ENCODE measurements at regions not wholly inside any gene's neighbourhood (a gene's known extent, or its start where the extent isn't known, plus 50 kb on each side); places are given as distances from the start of the nearest gene placed in this dataset.
"Not testable (repeated sequence)": the region's sequence is repeated elsewhere in the genome, so short reads cannot be mapped to it uniquely, and the experiment has no call there.

DNA sequence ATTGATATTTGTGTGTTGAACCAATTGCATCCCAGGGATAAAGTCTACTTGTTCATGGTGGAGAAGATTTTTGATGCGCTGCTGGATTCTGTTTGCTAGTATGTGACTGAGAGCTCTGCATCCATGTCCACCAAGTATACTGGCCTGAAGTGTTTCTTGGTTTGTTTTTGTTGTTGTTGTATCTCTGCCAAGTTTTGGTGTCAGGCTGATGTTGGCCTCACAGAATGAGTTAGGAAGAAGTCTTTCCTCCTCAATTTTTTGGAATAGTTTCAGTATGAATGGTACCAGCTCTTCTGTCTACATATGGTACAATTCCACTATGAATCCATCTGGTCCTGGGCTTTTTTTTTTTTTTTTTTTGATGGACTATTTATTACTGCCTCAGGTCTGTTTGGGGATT lies 50.9 kb upstream of the OSTN start:
- DNase-seq (ENCODE audit: low read depth) = peak; percentile 42

DNA sequence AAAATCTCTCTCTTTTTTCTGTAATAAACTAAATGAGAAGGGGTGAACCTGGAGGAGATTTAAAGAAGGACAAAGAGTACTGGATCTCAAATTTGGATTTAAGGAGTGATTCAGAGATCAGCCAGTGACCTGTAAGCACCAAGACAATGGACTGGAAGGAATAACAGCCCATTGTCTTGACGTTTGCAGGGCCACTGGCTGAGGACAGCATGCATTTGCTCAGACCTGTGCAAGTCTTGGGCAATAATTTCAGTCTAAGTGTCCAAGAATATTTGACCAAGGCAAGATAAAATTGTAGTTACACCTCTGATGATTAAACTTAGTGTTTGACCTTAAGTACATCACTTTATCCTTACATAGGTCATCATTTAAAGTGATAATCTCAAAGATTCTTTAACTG lies 55.8 kb upstream of the OSTN start:
- DNase-seq (ENCODE audit: low read depth) = peak; percentile 33

DNA sequence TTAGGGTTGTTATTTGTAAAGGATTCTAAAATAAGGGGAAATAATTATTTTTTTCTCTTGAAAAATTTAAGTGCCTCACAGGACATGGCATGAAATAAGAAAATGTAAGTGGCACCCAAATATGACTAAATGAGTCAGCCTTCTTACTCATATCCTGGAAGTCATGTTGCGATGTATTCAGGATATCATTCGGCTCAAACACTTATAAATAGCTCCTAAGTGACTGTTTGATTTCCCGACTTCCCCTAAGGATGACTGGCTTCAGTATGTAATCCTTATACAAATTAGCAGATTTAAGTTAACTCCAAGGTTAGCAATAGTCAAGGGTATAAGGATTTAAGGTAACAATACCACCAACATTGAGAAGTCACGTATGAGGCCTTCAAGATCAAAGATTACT lies 57.3 kb upstream of the OSTN start:
- peak; percentile 92 for DNase-seq (ENCODE audit: low read depth)

DNA sequence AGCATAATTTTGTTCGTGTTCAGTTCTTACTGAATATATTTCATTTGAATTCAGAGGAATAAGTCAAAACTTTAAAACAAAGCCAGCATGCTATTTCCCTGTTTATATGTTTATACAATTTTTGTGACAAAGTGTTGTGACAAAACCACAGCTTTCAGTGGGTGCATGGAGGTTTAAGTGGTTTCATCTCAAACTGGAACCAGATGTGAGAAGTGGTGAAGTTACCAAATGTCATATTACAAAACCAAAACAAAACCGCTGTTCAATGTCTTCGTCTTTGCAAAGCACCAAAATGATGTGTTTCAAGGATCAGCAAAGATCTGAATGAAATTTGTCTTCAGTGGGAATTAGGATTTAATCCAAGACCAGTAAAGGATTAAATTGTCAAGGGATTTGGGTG lies 59.3 kb upstream of the OSTN start:
- DNase-seq (ENCODE audit: low read depth) = peak; percentile 35

DNA sequence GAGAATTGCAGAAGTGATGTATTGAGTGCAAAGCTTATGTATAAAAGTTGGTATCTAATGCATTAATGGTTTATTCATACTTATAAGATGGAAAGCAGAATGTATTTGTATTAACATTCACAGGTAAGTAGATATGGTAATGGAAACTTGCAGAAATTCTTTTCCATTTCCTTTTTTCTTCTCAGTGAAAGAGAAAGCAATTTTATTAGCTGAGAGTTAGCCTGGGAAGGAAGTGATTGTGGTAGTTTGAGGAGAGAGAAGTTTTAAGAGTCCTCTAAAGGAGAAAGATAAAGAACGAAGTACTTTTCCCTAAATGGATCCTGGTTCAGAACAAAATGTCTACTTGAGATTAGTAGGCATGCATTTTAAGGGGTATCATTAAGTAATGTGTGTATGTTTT lies 60.1 kb upstream of the OSTN start:
- DNase-seq (ENCODE audit: low read depth) = no peak

DNA sequence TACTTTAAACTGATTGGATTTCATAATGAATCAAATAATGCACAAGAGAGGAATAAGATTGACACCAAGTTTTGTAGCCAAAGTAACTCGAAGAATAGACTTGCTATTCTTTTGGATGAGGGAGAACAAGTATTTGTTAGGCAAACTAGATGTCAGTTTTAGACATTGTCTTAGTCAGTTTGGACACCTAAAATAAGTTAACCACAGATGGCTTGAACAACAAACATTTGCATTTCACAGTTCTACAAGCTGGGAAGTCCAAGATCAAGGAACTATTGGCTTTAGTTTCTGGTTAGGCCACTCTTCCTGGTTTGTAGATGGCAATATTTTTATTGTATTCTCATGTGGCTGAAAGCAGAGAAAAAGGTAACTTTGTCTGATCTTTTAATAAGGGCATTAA lies 61.3 kb upstream of the OSTN start:
- DNase-seq (ENCODE audit: low read depth) = no peak

DNA sequence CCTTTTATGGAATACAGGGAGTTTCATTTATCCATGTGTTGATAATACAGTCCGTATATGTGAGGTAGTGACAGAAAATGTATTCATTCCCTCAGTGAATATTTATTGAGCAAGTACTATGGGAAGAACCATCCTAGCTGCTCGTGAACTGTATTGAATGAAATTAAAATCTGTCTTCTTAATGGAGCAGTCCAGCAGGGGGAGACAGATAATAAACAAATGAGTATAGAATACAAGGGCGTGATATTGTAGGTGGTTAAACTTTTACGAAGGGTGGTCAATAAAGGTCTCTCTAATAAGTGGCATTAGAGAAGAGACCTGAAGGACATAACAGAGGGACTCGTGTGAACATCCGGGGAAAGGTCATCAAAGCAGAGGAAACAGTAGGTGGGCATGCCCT lies 62.7 kb upstream of the OSTN start:
- peak; percentile 58 for DNase-seq (ENCODE audit: low read depth)

DNA sequence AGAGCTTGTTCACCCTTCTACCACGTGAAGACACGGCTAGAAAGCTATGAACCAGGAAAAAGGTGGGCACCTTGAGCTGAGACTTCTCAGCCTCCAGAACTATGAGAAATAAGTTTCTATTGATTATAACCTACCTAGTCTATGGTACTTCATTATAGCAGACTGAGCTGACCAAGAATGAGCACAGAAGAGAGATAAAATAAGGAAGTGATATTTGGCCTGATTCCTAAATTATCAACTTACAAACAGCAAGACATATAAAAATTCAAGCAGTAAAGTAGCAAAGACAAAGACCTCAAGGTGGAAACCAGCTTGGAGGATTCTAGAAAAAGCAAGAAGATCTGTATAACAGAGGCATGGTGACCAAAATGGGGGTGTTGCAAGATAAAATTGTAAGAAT lies 63.9 kb upstream of the OSTN start:
- no peak for DNase-seq (ENCODE audit: low read depth)

DNA sequence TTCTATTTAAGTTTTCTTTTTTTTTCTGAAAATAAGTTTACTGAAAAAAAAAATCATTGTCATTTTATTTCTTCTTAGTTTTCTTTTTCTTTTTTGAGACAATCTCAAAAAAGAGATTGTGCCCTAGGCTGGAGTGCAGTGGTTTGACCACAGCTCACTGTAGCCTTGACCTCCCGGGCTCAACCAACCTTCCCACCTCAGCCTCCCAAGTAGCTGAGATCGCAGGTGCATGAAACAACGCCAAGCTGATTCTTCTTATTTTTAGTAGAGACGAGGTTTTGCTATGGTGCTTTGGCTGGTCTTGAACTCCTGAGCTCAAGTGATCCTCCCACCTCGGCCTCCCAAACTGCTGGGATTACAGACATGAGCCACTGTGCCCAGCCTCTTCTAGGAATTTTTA lies 65.7 kb upstream of the OSTN start:
- DNase-seq (ENCODE audit: low read depth) = no peak

DNA sequence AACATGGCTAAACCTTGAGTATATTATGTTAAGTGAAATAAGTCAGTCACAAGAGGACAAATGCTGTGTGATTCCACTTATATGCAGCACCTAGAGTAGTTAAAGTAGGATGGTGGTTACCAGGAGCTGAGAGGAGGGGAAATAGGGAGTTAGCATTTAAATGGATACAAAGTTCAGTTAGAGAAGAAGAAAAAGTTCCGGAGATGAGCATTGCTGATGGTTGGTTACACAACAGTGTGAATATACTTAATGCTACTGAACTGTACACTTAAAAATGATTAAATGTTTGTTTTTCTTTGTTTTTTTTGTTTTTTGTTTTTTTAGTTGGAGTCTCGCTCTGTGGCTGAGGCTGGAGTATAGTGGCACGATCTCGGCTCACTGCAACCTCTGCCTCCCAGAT lies 67.7 kb upstream of the OSTN start:
- no peak for DNase-seq (ENCODE audit: low read depth)

DNA sequence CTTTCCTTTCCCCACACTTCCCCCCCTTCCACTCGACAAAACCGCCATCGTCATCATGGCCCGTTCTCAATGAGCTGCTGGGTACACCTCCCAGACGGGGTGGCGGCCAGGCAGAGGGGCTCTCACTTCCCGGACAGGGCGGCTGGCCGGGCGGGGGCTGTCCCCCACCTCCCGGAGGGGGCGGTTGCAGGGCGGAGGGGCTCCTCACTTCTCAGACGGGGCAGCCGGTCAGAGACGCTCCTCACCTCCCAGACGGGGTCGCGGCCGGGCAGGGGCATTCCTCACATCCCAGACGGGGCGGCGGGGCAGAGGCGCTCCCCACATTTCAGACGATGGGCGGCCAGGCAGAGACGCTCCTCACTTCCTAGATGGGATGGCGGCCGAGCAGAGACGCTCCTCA lies 74.2 kb upstream of the OSTN start:
- DNase-seq (ENCODE audit: low read depth) = not testable (repeated sequence)

DNA sequence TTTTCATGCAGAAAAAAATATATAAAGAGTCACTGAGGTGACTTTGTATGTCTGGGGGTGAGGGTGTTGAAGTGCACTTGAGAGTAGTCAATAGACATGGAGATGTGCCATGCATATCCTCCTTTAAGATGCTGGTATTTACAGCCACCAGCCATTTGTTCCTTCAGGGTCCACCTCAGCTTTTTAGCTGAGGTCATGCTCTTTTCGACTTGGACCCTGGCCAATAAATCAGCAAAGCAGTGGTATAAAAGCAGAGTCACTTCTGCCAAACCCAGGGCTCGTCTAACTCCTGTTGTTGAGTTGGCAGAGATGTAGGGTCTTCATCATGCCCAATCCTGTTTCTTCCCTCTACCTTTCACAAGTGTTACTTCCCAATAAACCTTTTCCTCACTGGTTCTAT lies 75.1 kb upstream of the OSTN start:
- no peak for DNase-seq (ENCODE audit: low read depth)

DNA sequence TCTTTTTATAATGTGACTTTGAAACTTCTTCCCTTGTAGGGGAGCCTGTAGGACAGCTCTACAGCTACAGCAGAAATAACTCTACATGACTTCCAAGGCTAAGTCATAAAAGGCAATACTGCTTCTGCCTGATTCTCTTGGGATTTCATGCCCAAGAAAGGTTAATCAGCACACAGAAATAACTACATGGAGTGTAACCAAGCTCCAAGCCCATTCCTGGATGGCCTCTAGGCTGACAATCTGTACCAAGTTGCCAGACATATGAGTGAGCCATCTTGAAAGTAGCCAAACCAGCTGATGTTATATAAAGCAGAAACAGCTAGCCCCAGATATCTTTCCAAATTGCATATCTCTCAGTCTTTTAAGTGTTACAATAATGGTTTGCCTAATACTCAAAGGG lies 75.8 kb upstream of the OSTN start:
- no peak for DNase-seq (ENCODE audit: low read depth)

DNA sequence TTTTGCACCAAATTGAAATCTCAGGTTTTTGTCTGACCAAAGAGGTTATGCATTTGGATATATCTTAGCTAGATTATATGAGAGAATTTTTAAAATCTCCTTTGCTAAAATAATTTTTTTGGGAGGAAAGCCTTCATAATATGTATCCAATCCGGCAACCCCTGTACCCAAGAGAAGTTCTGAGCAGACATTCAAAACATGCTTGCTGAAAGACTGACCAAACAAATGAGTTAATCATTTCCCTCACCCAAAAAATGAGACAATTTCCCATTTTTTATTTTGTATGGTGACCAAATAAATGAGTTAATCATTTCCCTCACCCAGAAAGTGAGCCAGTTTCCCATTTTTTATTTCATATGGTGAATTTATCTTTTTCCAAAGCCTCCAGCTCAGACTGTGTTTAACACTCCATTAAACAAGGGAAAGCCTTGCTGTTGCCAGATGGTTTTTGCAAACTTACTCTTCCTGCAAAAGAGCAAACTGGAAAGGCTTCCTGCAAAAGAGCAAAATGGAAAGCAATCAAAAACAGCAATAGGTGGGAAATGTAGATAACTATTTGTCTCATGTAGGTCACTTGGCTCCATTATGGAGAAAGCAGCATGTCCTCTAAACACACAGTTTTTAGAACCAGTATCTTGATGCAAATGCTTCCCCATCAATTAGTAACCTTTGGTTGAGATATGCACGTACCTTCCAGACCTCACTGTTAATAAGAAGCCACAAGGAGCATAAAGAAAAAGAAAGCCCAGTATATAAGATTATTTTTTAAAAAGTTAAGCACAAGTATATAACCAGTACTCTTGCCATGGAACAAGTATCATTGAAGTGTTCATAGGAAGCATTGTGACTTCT lies 78.4 kb upstream of the OSTN start:
- DNase-seq (ENCODE audit: low read depth) = no peak

DNA sequence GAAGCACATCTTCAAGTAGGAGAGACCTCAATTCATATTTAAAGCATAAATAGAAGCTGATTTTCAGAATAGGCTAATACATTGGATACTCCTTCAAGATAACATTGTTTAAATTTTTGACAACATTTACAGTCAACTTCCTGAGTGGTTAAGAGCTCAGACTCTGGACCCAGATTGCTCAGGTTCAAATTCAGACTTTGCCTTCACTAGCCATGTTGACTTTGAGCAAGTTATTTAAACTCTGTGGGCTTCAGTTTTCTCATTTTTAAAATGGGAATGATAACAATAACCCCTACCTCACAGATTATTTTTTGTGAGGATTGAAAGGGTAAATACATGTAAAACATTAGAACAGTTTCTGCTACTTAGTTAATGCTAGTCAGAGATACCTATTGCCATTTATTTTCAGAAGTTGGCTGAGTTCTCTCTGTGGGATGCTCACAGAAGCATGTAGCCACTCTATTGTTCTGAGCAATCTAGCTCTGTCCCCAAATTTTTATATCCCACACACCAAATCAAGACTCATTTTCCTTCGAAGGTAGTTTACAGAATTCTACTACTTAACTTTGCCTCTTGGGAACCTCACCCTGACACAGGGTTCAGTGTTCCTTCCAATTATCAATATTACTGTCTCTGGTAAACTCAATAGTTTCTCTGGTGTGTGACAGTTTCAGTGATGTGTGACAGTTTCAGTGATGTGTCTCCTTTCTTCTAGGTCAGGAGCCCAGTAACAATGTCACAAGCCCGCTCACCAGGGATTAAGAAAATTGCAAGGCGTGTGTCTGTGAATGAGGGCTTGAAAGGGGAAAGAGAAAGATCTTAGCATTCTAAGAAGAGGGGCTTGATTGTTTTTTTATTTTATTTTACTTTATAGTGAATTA lies 79.4 kb upstream of the OSTN start:
- no peak for DNase-seq (ENCODE audit: low read depth)

DNA sequence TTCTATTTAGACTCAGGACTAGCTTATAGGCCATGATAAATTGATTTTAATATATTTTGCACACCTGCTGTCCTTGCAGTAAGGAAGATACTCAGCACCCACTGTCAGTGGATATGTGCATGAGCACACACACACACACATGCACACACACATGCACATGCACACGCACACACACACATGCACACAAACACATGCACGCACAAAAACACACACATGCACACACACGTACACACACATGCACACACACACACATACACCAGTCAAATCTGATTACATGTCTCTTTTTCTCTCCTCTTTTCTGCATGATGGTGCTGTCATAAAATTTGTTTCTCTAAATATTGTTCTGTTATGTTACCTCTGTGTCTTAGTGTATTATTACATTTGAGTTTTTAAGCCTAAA lies 87.3 kb upstream of the OSTN start:
- no peak for DNase-seq (ENCODE audit: low read depth)

DNA sequence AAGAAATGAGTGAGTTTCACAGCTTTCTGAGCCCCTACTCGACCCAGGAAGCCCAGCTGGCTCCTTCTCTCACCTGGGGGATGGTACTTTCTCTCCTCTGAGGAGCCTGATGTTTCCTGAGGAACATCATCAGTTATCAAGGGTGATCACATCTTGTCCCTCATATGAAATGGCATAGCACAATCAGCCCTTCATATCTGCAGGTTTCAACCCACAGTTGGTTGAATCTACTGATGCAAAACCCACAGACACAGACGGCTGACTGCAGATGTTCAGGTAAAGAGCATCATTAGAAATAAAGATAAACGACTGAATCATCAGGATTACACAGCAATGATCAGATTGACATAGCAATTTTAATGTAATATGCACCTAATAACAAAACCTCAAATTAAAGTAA lies 93.6 kb upstream of the OSTN start:
- DNase-seq (ENCODE audit: low read depth) = no peak

DNA sequence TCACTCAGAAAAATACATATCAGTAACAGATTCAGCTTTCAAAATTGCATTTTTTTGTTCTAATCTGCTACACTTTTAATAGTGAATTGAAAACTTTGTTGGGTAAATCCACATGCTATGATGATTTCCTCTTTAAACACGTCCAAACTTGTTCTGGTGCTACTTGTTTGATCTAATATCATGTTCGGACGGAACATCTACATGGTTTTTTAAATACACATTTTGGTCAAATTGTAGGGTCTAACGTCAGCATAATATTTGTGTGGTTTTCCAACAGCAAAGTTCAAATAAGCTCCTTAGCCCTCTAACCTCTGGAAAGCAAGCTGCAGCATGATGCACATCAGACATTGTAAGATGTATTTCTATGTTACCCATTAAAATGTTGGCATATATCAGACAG lies 98.5 kb upstream of the OSTN start:
- DNase-seq (ENCODE audit: low read depth) = no peak

DNA sequence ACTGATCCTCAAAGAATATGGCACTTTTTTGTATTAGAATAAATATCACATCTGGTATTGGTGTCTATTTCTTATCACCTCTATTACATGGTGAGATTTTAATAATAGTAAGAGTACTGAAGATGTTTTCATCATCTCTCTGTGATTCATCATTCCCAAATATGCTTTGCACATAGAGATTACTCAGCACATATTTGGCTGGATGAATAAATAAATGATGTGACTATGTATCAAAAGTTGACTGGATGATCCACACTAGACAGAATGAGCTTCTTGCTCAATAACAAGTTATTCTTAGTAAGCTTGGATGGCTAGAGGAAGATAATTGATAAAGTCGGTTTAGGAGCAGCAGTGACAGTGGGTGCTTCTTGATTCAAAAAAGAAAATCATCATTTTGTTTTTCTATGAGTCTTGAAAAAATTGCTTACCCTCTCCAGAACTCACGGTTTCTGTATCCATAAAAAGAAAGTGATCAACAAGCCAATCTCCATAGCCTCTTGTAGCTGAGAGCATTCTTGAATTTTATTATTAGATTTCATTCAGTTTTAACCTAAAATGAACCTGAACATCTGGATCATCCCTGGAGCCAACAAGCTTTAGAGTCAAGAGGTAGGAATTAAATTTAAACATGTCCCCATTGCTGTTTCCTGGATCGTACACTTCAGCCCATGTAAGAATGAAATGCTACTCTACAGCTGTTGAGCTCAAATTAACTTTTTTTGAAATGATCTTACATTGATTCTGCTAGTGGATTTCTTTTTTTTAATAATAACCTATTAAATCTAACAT lies 104.8 kb upstream of the OSTN start:
- peak; percentile 47 for DNase-seq (ENCODE audit: low read depth)

DNA sequence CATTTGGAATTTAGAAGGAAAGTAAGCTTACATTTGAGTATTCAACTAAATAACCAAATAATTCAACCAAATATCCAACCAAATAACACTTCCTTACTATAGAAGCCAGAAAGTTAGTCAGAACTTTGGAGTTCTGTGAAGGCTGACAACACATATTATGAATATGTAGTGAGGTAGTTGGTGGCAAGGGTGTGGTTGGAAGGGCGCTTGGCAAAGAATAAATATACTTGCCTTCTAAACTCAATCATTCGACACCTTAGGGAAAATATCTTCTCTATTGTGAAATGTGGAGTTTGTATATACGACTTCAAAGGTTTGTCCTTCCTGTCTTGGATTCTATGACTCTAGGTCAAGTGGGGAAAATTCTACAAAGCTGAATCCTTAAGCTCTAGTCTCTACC lies 111.7 kb upstream of the OSTN start:
- peak; percentile 21 for DNase-seq (ENCODE audit: low read depth)

DNA sequence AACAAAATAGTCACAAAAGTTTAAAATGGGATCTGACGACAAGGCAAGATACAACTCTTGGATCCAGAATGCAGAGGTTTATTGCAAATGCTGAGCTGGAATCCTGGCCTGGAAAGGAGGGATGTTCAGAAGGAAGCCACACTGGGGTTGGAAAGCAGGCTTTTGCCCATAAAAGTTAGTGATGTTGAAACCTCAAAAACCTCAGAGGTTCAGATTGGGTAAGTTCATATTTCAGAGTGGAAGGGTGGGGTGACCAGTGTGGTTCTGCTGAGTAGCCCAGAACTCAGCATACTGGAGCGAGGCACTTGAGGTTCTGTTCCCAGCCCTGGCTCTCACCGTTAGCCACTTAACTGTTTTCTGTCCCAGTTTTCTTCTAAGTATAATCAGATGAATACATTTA lies 114.0 kb upstream of the OSTN start:
- peak; percentile 58 for DNase-seq (ENCODE audit: low read depth)

DNA sequence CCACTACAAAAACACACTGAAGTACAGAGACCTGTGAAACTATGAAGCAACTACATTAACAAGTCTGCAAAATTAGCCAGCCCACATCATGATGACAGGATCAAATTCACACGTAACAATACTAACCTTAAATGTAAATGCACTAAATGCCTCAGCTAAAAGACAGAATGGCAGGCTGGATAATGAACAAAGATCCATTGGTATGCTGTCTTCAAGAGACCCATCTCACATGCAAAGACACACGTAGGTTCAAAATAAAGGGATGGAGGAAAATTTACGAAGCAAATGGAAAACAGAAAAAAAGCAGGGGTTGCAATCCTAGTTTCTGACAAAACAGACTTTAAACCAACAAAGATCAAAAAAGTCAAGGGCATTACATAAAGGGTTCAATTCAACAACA lies 120.1 kb upstream of the OSTN start:
- not testable (repeated sequence) for DNase-seq (ENCODE audit: low read depth)

Data from M059J (cell line).